ENCODE measurements at regions not wholly inside any gene's neighbourhood (a gene's known extent, or its start where the extent isn't known, plus 50 kb on each side); places are given as distances from the start of the nearest gene placed in this dataset.

DNA sequence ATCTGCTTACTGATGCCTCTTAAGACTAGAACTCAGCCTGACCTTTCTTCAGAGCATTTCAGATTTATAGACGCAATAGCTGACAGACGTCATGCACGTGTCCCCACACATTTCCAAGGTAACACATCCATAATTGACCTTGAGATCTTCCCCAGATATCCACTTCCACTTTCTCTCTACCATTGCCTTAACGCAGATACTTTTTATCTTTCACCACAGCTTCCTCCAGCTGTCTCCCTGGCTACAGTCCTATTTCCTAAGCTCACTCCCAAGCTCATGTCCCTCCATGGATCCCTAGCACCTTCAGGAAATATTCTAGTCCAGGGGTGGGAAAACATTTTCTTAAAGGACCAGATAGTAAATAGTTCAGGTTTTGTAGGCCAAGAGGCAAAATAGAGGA is 173.0 kb upstream of the MITF start:
- Histone ChIP-seq H3K9me2 (ENCODE audit: insufficient read depth, low read length) (no peaks in the 10 kb centered on the region), H3K79me2 (replicated peaks; ENCODE audit: insufficient read depth, low read length) (no peaks in the 10 kb centered on the region), H3K9ac (ENCODE audit: low read length) (no peak overlapping the region), H3F3A (ENCODE audit: insufficient read depth, low read length, poor library complexity, severe bottlenecking) (no peaks in the 10 kb centered on the region), H3K9me3 (ENCODE audit: low read length) (no peaks in the 10 kb centered on the region), H2AFZ (ENCODE audit: low read depth, low read length) (no peak overlapping the region), H3K4me2 (ENCODE audit: low read length) (no peak overlapping the region), H3K36me3 (ENCODE audit: insufficient read depth, low read length) (no peaks in the 10 kb centered on the region), H3K4me3 (ENCODE audit: low read length) (no peak overlapping the region), H3K27me3 (ENCODE audit: insufficient read depth, low read depth, low read length) (no peaks in the 10 kb centered on the region), H3K27ac (ENCODE audit: low read length) (no peak overlapping the region), H4K20me1 (ENCODE audit: insufficient read depth) (no peaks in the 10 kb centered on the region)
- TF ChIP-seq RAD21 (conservative IDR thresholded peaks at IDR 0.05), result no peak
- no peak for TF ChIP-seq POLR2AphosphoS5 (IDR thresholded peaks at IDR 0.05)
- TF ChIP-seq CTCF (IDR thresholded peaks at IDR 0.05; ENCODE audit: poor library complexity, severe bottlenecking), result no peak
- TF ChIP-seq EP300 (conservative IDR thresholded peaks at IDR 0.05; ENCODE audit: poor library complexity, severe bottlenecking), result no peak
- TF ChIP-seq, protein P1, sequence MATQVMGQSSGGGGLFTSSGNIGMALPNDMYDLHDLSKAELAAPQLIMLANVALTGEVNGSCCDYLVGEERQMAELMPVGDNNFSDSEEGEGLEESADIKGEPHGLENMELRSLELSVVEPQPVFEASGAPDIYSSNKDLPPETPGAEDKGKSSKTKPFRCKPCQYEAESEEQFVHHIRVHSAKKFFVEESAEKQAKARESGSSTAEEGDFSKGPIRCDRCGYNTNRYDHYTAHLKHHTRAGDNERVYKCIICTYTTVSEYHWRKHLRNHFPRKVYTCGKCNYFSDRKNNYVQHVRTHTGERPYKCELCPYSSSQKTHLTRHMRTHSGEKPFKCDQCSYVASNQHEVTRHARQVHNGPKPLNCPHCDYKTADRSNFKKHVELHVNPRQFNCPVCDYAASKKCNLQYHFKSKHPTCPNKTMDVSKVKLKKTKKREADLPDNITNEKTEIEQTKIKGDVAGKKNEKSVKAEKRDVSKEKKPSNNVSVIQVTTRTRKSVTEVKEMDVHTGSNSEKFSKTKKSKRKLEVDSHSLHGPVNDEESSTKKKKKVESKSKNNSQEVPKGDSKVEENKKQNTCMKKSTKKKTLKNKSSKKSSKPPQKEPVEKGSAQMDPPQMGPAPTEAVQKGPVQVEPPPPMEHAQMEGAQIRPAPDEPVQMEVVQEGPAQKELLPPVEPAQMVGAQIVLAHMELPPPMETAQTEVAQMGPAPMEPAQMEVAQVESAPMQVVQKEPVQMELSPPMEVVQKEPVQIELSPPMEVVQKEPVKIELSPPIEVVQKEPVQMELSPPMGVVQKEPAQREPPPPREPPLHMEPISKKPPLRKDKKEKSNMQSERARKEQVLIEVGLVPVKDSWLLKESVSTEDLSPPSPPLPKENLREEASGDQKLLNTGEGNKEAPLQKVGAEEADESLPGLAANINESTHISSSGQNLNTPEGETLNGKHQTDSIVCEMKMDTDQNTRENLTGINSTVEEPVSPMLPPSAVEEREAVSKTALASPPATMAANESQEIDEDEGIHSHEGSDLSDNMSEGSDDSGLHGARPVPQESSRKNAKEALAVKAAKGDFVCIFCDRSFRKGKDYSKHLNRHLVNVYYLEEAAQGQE (IDR thresholded peaks at IDR 0.05; ENCODE audit: borderline replicate concordance), result no peak
- no peak for TF ChIP-seq EZH2 (IDR thresholded peaks at IDR 0.05; ENCODE audit: borderline replicate concordance, insufficient read depth, low read length, poor library complexity, severe bottlenecking)
- no peak for TF ChIP-seq TAF1 (IDR thresholded peaks at IDR 0.05; ENCODE audit: low read depth)

DNA sequence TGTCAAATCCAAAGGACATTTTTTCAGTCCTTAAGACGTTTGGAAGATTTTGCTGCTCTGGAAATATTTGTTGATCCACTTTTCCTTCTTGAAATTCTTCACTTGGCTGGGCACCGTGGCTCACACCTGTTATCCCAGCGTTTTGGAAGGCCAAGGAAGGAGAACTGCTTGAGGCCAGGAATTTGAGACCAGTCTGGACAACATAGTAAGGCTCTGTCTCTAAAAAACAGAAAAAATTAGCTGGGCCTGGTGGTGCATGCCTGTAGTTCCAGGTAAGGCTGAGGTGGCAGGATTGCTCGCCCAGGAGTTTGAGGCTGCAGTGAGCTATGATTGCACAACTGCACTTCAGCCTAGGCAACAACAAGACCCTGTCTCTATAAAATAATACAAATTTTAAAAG is 173.9 kb upstream of the MITF start:
- no peaks in the 10 kb centered on the region for H4K20me1 ChIP-seq (ENCODE audit: insufficient read depth)
- no peaks in the 10 kb centered on the region for H3K9me3 ChIP-seq (ENCODE audit: low read length)
- no peaks in the 10 kb centered on the region for H3K9me2 ChIP-seq (ENCODE audit: insufficient read depth, low read length)
- TF ChIP-seq CTCF (IDR thresholded peaks at IDR 0.05; ENCODE audit: poor library complexity, severe bottlenecking) (no peak), RAD21 (conservative IDR thresholded peaks at IDR 0.05) (no peak), EZH2 (IDR thresholded peaks at IDR 0.05; ENCODE audit: borderline replicate concordance, insufficient read depth, low read length, poor library complexity, severe bottlenecking) (no peak), MXI1 (conservative IDR thresholded peaks at IDR 0.05; ENCODE audit: poor library complexity, severe bottlenecking) (no peak), SMC3 (conservative IDR thresholded peaks at IDR 0.05; ENCODE audit: poor library complexity) (no peak), TAF1 (IDR thresholded peaks at IDR 0.05; ENCODE audit: low read depth) (no peak), POLR2AphosphoS5 (IDR thresholded peaks at IDR 0.05) (no peak), EP300 (conservative IDR thresholded peaks at IDR 0.05; ENCODE audit: poor library complexity, severe bottlenecking) (no peak)
- TF ChIP-seq, protein P1 (IDR thresholded peaks at IDR 0.05; ENCODE audit: borderline replicate concordance), result no peak
- no peak overlapping the region for H3K4me3 ChIP-seq (ENCODE audit: low read length)
- no peak overlapping the region for H3K27ac ChIP-seq (ENCODE audit: low read length)
- no peak overlapping the region for H2AFZ ChIP-seq (ENCODE audit: low read depth, low read length)
- no peaks in the 10 kb centered on the region for H3K27me3 ChIP-seq (ENCODE audit: insufficient read depth, low read depth, low read length)
- H3K4me2 ChIP-seq (ENCODE audit: low read length), result no peak overlapping the region
- no peak overlapping the region for H3K9ac ChIP-seq (ENCODE audit: low read length)
- H3K36me3 ChIP-seq (ENCODE audit: insufficient read depth, low read length), result no peaks in the 10 kb centered on the region
- H3F3A ChIP-seq (ENCODE audit: insufficient read depth, low read length, poor library complexity, severe bottlenecking), result no peaks in the 10 kb centered on the region
- H3K79me2 ChIP-seq (replicated peaks; ENCODE audit: insufficient read depth, low read length), result no peaks in the 10 kb centered on the region

Measured in neural cell (in vitro differentiated cells).